ENCODE measurements at regions not wholly inside any gene's neighbourhood (a gene's known extent, or its start where the extent isn't known, plus 50 kb on each side); places are given as distances from the start of the nearest gene placed in this dataset.
A peak's percentile ranks its signal among the peaks of the same experiment; 100 is the strongest.
"Not testable (repeated sequence)": the region's sequence is repeated elsewhere in the genome, so short reads cannot be mapped to it uniquely, and the experiment has no call there.

DNA sequence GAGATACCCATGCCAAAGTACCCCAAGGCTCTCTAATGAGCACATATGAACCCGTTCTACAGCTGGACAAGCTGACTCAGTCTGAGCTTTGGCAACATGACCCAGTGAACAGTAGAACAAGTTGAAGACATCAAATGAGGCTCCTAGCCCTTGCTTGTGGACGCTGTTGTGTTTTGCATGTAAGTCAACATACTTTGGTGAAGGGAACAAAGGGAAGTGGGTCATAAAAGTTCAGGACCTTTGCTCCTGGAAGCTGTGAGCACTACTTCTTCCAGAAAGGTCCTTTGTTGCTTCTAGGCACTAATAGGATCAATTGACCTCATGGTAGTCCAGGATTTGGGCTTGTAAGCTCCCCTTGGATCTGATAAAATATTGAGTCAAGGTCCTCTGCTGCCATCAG is 613.5 kb upstream of the TBX3 start:
- H3K27me3 Mint-ChIP-seq (ENCODE audit: insufficient read depth, unreplicated experiment), result no peaks in the 10 kb centered on the region
- no peaks in the 10 kb centered on the region for H3K4me1 Mint-ChIP-seq (ENCODE audit: insufficient read depth, unreplicated experiment)
- H3K27ac Mint-ChIP-seq (ENCODE audit: low read depth, unreplicated experiment), result no peak overlapping the region
- intact Hi-C loops (cut with micrococcal nuclease), result no loop called here
- H3K36me3 Mint-ChIP-seq (ENCODE audit: insufficient read depth, unreplicated experiment), result no peaks in the 10 kb centered on the region
- no peaks in the 10 kb centered on the region for H3K9me3 Mint-ChIP-seq (ENCODE audit: unreplicated experiment)
- ChIA-PET CTCF (no interaction called here), POLR2A (no interaction called here)
- no TSS peak for BruUV-seq (replicated peaks)
- no peak overlapping the region for H3K4me3 Mint-ChIP-seq (ENCODE audit: unreplicated experiment)
- DNase-seq (ENCODE audit: unreplicated experiment), result no peak
- TF ChIP-seq, protein P1, sequence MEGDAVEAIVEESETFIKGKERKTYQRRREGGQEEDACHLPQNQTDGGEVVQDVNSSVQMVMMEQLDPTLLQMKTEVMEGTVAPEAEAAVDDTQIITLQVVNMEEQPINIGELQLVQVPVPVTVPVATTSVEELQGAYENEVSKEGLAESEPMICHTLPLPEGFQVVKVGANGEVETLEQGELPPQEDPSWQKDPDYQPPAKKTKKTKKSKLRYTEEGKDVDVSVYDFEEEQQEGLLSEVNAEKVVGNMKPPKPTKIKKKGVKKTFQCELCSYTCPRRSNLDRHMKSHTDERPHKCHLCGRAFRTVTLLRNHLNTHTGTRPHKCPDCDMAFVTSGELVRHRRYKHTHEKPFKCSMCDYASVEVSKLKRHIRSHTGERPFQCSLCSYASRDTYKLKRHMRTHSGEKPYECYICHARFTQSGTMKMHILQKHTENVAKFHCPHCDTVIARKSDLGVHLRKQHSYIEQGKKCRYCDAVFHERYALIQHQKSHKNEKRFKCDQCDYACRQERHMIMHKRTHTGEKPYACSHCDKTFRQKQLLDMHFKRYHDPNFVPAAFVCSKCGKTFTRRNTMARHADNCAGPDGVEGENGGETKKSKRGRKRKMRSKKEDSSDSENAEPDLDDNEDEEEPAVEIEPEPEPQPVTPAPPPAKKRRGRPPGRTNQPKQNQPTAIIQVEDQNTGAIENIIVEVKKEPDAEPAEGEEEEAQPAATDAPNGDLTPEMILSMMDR (IDR thresholded peaks at IDR 0.05; ENCODE audit: unreplicated experiment), result no peak

DNA sequence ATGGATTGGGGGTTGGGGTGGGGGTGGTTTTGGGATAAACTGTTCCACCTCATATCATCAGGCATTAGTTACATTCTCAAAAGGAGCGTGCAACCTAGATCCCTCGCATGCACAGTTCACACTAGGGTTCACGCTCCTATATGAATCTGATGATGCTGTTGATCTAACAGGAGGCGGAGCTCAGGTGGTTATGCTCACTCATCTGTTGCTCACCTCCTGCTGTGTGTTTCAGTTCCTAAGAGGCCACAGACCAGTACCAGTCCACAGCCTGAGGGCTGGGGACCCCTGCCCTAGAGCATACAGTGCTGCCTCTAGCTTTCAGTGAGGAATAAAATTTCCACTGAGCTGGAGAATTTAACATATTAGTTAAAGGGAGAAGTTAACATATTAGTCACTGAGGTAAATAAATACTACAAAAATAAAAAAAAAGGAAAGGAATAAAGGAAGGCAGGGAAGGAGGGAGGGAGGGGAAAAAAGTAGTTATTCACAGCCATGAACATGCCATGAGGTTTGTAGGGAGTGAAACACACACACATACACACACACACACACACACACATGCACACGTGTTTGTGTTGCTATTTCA is 612.7 kb upstream of the TBX3 start:
- no peak overlapping the region for H3K27ac Mint-ChIP-seq (ENCODE audit: low read depth, unreplicated experiment)
- H3K9me3 Mint-ChIP-seq (ENCODE audit: unreplicated experiment), result no peaks in the 10 kb centered on the region
- ChIA-PET CTCF (interaction anchor here (0.6 kb wide), 1 partner anchor 275 kb away, joined by 3 read pairs; no protein-coding TSS in a partner anchor), POLR2A (interaction anchor here (0.7 kb wide), 1 partner anchor 32 kb away, joined by 3 read pairs; no protein-coding TSS in a partner anchor)
- no peaks in the 10 kb centered on the region for H3K4me1 Mint-ChIP-seq (ENCODE audit: insufficient read depth, unreplicated experiment)
- no peak overlapping the region for H3K4me3 Mint-ChIP-seq (ENCODE audit: unreplicated experiment)
- no TSS peak for BruUV-seq (replicated peaks)
- no peak for DNase-seq (ENCODE audit: unreplicated experiment)
- H3K36me3 Mint-ChIP-seq (ENCODE audit: insufficient read depth, unreplicated experiment), result no peaks in the 10 kb centered on the region
- no peaks in the 10 kb centered on the region for H3K27me3 Mint-ChIP-seq (ENCODE audit: insufficient read depth, unreplicated experiment)
- intact Hi-C loops (cut with micrococcal nuclease), result no loop called here
- TF ChIP-seq, protein P1 (IDR thresholded peaks at IDR 0.05; ENCODE audit: unreplicated experiment), result no peak

DNA sequence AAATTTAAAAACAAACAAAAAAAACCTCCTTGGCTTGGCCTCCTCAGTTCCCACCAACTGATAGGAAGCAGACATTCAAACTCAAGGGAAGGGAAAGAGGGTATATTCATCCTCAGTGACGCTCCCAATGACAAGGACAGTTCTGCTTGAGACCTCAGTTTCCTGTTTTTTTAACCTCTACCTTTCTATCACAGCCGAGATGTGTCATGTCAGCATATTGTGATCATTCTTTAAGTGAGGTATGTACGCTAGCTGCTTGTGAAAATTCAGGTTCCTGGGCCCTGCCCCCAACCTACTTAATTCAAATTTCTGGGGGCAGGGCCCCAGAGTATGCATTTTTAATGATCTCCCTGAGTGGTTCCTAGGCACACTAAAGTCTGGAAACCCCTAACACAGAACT is 611.9 kb upstream of the TBX3 start:
- CTCF ChIA-PET, result interaction anchor here (0.6 kb wide), 1 partner anchor 276 kb away, joined by 3 read pairs; no protein-coding TSS in a partner anchor
- intact Hi-C loops (cut with micrococcal nuclease), result no loop called here
- no TSS peak for BruUV-seq (replicated peaks)
- POLR2A ChIA-PET, result interaction anchor here (0.7 kb wide), 1 partner anchor 31 kb away, joined by 3 read pairs; no protein-coding TSS in a partner anchor
- Mint-ChIP-seq H3K36me3 (ENCODE audit: insufficient read depth, unreplicated experiment) (no peaks in the 10 kb centered on the region), H3K9me3 (ENCODE audit: unreplicated experiment) (no peaks in the 10 kb centered on the region), H3K4me1 (ENCODE audit: insufficient read depth, unreplicated experiment) (no peaks in the 10 kb centered on the region), H3K27me3 (ENCODE audit: insufficient read depth, unreplicated experiment) (no peaks in the 10 kb centered on the region), H3K4me3 (ENCODE audit: unreplicated experiment) (no peak overlapping the region), H3K27ac (ENCODE audit: low read depth, unreplicated experiment) (no peak overlapping the region)
- TF ChIP-seq, protein P1 (IDR thresholded peaks at IDR 0.05; ENCODE audit: unreplicated experiment), result no peak
- no peak for DNase-seq (ENCODE audit: unreplicated experiment)

DNA sequence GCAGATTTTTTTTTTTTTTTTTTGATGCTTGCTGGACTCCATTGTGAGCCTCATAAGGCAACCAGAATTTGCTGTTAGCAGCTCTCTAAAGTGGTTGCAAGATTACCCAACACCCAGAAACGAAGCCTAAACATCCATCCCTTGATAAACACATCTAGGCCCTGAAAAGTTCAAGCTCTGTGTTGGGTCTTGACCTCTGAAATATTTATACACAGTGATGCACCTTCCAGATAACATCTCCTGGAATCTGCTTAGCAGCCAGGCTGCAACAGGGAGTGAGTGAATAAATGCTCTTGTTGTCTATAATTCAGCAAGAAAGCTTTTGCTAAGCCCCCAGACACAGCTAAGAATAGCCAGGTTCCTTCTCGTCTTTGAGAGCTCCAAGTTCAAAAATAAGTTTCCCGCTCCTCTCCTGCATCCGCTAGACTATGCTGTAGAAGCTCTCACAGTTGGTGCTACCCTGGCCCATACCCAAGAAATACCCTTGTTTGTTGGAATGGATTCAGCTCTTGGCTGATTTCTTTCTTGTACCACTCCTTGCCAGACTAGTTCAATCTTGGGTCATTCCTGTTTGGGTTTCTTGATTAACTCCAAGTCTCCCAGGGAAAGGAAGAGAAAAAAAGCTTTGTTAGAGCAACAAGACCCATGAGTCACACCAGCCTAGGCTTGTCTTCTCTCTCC is 610.6 kb upstream of the TBX3 start:
- DNase-seq (ENCODE audit: unreplicated experiment), result peak; percentile 1
- Mint-ChIP-seq H3K27me3 (ENCODE audit: insufficient read depth, unreplicated experiment) (no peaks in the 10 kb centered on the region), H3K4me1 (ENCODE audit: insufficient read depth, unreplicated experiment) (no peaks in the 10 kb centered on the region), H3K9me3 (ENCODE audit: unreplicated experiment) (no peaks in the 10 kb centered on the region), H3K36me3 (ENCODE audit: insufficient read depth, unreplicated experiment) (no peaks in the 10 kb centered on the region), H3K4me3 (ENCODE audit: unreplicated experiment) (no peak overlapping the region), H3K27ac (ENCODE audit: low read depth, unreplicated experiment) (no peak overlapping the region)
- ChIA-PET CTCF (interaction anchor here (0.6 kb wide), 1 partner anchor 22 kb away, joined by 5 read pairs; no protein-coding TSS in a partner anchor), POLR2A (interaction anchor here (0.5 kb wide), 1 partner anchor 461 kb away, joined by 3 read pairs; no protein-coding TSS in a partner anchor)
- TF ChIP-seq, protein P1 (IDR thresholded peaks at IDR 0.05; ENCODE audit: unreplicated experiment), result no peak
- intact Hi-C loops (cut with micrococcal nuclease), result no loop called here
- no TSS peak for BruUV-seq (replicated peaks)

DNA sequence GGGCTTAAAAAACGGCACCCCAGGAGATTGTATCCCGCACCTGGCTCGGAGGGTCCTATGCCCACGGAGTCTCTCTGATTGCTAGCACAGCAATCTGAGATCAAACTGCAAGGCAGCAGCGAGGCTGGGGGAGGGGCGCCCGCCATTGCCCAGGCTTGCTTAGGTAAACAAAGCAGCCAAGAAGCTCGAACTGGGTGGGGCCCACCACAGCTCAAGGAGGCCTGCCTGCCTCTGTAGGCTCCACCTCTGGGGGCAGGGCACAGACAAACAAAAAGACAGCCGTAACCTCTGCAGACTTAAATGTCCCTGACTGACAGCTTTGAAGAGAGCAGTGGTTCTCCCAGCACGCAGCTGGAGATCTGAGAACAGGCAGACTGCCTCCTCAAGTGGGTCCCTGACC is 601.5 kb upstream of the TBX3 start:
- H3K27me3 Mint-ChIP-seq (ENCODE audit: insufficient read depth, unreplicated experiment); H3K36me3 Mint-ChIP-seq (ENCODE audit: insufficient read depth, unreplicated experiment); DNase-seq (ENCODE audit: unreplicated experiment); H3K9me3 Mint-ChIP-seq (ENCODE audit: unreplicated experiment); H3K4me3 Mint-ChIP-seq (ENCODE audit: unreplicated experiment); POLR2A ChIA-PET; H3K27ac Mint-ChIP-seq (ENCODE audit: low read depth, unreplicated experiment); H3K4me1 Mint-ChIP-seq (ENCODE audit: insufficient read depth, unreplicated experiment); CTCF ChIA-PET; intact Hi-C loops (cut with micrococcal nuclease); BruUV-seq (replicated peaks): not testable (repeated sequence)
